ELR (cell line): ENCODE measurements at regions not wholly inside any gene's neighbourhood (a gene's known extent, or its start where the extent isn't known, plus 50 kb on each side); places are given as distances from the start of the nearest gene placed in this dataset.
A peak's percentile ranks its signal among the peaks of the same experiment; 100 is the strongest.
"Not testable (repeated sequence)": the region's sequence is repeated elsewhere in the genome, so short reads cannot be mapped to it uniquely, and the experiment has no call there.

ENCODE experiments used
- DNase-seq: peaks from one replicate; pipeline ENCODE4 v3.0.0-alpha.2; 2015; ENCODE audit warnings: low read depth

DNA sequence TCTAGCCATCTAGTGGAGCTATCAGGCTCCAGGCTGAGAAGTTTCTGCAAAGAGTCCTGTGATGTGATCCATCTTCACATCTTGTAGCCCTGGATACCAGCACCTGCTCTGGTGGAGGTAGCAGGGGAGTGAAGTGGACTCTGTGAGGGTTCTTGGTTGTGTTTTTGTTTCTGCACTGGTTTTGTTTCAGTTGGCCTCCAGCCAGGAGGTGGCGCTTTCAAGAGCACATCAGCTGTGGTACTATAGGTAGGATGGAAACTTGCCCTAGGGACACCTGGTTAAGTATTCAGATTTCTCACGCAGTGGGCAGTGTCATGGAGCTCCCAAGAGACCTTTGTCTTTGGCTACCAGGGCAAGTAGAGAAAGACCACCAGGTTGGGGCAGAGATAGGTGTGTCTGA, 257.5 kb upstream of the SLC7A11 start:
- DNase-seq = no peak

DNA sequence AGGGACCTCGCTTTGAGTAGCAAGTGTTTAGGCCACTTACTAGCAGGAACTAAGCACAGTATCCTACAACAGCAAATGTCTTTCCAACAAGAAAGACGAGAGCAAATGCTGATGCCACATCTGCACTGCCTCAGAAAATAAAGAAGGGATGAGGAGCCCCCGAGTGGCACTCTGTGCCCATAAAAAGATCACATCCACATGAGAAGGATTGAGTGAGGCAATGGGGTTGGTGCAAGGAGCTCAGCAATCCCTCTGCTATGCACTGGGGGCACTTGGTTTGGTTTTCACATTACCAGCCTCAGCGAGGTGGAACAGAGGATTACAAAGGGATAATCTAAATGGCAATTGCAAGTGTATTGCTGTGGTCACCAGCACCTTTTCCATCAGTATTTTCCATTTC, 252.8 kb upstream of the SLC7A11 start:
- peak; percentile 51 for DNase-seq

DNA sequence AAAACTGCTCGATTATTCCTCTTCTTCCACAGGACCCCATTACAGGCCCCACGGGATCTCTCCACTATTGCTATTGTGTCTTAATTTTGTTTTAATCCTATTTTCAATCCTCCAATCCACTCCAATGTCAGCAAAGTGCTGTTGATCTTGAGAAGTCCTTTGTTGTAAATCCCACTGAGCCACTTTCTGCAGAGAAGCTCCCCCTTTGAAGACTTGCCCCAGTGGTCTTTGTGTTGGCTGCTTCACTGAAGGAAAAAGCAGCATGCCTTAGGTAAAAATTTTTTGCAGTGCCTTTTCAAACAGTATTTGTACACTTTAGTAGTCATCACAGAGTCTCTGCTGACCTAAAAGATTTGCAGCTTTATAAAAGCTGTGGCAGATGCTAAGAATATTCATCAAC, 252.0 kb upstream of the SLC7A11 start:
- no peak for DNase-seq

DNA sequence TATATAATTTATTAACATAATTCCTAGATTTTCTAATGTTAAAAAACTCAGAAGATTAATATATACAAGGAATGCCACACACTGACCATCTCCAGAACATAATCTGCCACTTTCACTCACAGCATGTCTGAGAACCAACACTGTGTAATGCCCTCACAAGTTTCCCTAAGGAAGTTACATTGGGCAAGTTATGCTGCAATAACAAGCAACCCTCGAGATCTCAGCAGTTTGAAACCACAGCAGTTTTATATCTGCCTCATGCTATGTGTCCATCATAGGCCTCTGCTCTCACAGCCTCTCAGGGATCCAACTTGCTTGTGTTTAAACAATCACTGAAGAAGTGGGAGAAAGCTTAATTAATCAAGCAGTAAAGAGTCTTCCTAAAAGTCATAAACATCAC, 250.0 kb upstream of the SLC7A11 start:
- DNase-seq = no peak

DNA sequence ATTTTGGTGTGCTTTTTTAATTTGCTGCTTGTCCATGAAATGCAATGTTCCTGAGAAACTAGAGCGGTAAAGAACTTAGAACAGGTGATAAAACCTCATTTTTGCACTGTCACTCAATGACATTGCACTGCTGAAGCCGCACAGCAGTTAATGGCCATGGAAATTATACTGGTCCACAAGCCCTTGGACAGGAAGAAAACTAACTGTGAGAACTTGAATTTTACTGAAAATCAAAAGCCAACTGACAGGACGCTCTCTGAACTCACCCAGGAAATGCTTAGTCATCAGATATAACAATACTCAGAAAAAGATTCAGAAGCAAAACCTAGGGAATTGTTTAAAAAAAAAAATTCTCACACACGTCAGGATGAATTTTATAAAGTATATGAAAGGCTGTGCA, 246.4 kb upstream of the SLC7A11 start:
- DNase-seq = peak; percentile 15

DNA sequence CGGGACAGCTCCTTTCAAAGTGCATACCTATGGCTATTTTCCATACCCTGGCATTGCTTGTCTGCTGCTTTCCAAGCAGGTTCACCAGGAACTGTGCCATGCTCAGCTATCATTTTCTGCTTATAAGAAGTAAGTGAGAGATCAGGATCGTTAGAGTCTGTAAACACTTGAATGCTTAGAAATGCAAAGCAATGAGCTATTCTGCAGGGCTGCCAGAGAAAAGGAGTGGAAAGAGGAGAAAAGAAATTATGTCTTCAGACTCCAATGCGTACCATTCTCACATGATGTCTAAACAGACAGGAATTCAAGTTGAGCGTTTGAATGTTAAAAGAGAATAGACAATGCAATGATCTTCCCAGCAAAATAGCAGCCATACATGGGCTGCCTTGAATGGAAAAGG, 245.5 kb upstream of the SLC7A11 start:
- no peak for DNase-seq

DNA sequence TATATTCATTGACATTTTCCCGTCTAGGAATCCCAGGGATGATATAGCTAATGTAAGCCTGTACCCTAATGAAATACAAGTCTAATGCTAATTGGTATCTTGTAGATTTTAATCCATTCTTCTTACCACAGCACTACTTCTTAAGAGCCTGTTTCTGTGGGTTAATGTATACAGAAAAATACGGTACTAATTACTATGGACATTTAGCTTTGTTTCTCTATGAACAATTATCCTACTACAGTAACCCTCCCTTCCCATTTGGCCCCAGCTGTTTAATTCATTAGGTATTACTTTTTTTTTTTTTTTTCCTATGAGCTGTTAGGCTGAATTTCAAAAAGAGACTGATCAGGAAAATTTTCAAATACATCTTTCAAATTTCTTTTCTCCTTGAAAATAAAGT, 245.1 kb upstream of the SLC7A11 start:
- DNase-seq = no peak

DNA sequence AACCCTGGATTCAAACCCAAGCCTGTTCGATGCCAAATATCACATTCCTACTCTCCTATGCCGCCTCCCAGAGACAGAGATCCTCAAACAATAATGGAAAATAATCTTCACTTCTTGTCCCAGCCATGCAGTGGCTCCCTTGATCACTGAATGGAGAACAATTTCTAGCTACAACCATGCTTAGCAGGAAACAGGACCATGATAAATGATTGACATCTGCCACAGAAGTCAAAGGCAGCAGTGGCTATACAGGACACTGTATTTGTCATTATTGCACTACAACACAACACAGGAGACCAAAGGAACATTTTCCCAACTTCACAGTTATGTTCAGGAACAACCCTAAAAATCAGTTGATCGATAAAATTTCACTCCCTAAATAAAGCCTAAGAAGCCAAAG, 243.3 kb upstream of the SLC7A11 start:
- no peak for DNase-seq

DNA sequence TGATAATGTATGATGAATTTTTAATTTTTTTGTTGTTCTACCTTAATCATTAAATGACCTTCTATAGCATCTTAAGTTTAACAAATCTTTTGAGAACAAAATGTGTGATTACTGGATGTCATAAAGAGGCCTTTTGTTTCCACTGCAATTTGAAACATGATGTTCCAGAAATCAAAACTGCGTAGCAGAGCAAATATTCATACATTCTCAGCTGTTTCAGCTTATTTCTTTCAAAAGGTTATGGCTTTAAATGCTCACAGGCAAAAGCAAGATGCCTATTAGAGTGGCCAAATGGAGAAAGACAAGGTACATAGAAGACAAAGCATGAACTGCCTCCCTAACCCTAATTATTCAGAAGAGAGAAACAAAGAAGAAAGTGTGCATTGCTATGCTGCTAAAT, 233.0 kb upstream of the SLC7A11 start:
- no peak for DNase-seq

DNA sequence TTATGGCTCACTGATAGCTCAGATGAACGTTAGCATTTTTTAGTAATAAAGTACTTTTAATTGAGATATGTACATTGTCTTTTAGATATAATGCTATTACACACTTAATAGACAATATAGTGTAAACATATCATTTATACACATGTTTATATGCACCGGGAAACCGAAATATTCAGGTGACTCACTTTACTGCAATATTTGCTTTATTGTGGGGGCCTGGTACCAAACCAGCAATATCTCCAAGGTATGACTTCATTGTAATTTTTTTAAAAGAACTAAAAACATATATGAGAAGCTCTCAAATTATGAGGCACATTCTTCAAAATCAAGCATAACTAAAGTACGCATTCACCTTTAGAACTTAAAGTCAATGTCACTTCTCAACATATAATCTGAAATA, 231.2 kb upstream of the SLC7A11 start:
- DNase-seq = no peak

DNA sequence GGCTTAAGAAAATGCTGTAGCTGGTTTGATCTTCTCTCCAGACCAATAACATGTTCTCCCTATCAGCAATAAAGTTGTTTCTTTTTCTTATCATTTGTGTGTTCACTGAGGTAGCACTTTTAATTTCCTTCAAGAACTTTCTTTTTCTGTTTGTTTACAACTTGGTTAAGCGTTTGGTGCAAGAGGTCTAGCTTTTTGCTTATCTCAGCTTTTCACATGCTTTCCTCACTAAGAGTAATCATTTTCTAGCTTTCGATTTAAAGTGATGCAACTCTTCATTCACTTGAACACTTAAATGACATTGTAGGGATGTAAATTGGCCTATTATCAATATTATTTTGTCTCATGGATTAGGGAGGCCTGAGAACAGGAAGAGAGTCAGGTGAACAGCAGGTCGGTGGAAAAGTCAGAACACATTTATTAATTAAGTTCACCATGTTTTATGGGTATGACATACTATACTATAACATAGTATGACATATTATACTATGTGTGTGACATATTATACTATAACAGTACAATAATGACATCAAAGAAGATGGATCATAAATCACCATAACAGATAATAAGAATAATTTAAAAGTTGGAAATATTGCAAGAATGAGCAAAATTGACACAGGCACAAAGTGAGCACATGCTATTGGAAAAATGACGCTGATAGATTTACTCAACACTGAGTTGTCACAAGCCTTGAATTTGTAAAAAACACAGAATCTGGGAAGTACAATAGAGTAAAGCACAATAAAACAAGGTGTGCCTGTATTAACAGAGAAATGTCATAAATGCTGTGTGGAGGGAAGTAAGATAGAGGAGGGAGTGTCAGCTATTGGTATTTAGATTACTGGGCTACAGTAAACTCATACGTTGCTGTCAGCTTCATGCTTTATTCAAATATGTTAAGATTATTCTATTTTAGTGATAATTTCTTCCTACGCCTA, 218.6 kb upstream of the SLC7A11 start:
- no peak for DNase-seq

DNA sequence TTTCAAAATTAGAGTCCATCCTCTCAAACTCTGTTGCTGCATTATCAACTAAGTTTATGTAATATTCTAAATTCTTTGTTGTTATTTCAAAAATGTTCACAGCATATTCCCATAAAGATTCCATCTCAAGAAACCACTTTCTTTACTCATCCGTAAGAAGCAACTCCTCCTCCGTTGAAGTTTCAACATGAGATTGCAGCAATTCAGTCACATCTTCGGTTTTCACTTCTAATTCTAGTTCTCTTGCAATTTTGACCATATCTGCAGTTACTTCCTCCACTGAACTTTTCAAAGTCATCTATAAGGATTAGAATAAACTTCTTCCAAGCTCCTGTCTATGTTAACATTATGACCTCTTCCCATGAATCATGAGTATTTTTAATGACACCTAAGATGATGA, 216.6 kb upstream of the SLC7A11 start:
- DNase-seq = no peak

DNA sequence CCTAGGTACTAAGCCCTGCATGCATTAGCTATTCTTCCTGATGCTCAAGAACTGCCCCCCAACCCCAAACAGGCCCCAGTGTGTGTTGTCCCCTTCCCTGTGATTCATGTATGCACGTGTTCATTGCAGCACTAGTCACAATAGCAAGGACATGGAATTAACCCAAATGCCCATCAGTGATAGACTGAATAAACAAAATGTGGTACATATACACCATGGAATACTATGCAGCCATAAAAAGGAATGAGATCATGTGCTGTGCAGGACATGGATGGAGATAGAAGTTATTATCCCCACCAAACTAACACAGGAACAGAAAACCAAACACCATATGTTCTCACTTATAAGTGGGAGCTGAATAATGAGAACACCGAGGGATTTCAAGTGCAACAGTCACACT, 214.2 kb upstream of the SLC7A11 start:
- not testable (repeated sequence) for DNase-seq

DNA sequence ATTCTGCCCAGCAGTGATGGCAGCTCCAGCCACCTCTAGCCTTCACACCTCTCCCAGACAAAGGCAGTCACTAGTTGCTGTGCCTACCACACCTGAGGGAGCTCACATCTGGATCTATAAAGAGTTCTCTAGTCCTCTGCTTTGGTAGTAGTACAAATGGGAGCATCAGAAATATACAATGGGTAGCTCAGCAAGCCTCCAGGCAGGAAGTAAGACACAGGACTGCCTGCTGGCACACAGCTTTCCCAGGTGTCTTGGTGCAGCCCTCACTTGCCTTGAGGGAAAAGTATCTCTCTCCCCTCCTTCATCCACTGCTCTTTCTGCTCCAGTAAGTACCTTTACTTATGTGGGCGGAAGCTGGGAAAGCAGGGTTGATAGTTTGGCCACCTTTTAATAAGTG, 212.9 kb upstream of the SLC7A11 start:
- no peak for DNase-seq

DNA sequence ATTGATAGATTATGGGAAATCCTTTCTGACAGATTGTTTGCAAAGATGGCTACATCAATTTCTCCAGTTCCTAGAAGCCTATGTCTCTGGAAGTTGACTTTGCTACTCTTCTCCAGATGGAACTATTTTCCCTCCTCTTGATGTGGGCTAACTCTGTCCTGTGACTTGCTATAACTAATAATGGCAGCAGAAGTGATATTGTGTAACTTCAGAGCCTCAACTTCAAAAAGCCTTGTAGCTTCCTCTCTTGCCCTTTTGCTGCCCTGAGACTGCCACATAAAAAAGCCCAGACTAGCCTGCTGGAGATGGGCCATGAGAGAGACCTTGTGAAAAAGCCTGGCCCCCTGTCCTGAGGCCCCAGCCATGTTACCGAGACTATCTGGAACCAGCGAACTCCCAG, 210.7 kb upstream of the SLC7A11 start:
- no peak for DNase-seq

DNA sequence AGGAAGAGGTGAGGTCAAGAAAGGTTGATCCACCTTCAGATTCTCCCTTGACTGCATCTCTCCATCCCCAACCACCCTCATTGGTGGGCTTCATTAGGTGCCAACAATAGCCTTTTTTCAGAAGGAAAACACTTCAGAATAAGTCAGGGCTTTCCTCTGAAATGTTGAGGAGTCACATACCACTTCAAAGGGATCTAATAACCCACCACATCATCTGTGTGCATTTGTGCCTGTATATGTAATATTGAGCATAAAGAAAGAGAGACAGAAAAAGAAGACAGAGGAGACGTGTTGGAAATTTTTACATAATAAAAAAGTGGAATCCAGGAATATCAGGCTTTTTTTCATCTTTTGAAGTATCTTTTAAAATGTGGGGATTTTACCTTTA, 209.1 kb upstream of the SLC7A11 start:
- DNase-seq = no peak

DNA sequence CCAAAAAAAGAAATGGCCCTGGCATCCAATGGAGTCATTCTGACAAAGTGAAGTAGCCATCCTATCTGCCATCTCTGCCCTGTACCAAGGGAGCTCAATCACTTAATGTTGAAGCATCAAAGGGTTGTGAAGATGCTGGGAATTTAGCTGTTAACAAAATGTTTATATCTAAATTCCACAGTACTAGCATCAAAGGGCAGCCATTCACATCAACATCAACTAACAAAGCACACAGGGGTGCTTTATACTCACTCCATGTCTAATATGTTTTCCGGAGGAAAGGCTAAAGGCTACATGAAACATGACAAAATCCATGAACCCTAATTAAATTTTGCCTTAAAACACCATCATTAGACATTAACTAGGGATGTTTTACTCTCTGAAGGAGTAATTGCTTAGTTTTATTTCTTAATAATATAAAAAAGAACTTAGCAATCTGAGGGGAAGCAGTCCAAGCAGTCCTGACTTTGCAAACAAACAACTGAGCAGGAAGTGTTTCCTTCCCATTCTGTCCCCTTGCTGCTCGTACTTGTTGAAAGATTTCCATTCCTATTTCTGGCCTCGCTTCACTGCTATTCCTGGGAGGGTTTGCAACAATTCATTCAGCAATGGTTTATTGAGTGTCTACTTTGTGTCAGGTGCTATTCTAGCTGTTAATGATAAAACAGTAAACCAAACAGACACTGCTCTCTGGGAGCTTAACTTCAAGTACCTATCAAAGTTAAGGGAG, 208.6 kb upstream of the SLC7A11 start:
- DNase-seq = no peak

DNA sequence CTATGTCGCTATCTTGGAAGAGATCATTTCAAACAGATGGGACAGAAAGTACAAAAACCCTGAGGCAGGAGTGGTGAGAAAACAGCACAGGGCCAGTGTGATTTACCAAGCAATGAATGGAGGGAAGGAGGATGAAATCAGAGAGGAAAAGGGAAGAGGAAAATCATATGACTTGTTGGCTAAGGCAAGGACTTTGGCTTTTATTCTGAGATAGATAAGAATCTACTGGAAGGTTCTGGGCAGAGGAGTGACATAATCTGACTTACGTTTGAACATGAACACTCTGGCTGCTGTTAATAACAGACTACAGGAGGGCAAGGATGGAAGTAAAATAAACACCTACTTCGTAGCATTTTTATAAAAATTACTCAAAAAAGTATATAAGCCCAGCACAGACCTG, 207.8 kb upstream of the SLC7A11 start:
- no peak for DNase-seq

DNA sequence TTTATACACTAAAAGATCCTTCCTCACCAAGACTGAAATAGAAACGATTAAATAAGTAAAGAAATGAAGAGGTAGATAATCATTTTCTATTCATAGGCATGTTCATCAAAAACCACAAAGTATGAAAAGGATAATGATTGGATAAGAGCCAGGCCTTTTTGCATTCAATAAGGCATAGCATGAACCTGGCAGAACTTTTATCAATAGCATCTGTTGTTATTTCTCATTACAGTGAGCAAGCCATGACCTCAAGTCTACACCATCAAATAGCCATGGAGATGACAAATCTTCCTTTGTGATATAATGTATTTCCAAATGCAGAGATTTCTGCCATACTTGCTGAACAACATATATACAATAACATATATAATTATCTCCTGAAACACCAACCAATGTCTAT, 206.0 kb upstream of the SLC7A11 start:
- DNase-seq = no peak

DNA sequence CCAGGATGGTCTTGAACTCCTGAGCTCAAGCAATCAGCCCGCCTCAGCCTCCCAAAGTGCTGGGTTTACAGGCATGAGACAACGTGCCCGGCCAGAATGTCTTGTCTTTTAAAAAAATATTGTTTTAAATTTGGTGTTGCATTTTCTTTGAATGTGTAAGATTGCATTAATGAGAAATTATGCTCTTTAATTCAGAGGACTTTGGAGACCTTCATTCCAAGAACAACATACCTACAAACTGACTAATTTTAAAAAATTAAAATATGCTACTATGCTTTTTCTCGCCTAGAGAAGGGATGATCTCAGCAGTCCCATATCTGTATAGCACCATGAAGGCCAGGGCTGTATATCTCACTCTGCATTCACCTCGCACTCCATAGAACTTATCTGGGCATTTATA, 204.3 kb upstream of the SLC7A11 start:
- no peak for DNase-seq

DNA sequence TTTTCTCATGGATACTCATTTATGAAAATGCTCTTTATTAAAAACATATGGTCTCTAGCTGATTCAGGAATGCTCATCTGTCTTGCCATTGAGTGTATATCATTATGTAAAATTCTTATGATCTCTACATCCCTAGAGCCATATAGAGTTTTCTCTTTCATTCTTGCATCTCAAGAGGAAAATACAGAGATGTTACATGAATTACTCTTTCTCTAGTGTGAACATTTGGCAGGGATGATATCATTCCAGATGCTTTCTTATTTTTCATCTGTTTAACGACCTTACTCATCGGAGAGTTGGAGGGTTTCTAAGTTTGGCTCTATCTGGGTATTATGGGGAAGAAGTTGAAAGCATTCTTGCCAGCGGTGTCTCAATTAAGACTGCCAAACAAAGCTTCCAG, 202.9 kb upstream of the SLC7A11 start:
- no peak for DNase-seq

DNA sequence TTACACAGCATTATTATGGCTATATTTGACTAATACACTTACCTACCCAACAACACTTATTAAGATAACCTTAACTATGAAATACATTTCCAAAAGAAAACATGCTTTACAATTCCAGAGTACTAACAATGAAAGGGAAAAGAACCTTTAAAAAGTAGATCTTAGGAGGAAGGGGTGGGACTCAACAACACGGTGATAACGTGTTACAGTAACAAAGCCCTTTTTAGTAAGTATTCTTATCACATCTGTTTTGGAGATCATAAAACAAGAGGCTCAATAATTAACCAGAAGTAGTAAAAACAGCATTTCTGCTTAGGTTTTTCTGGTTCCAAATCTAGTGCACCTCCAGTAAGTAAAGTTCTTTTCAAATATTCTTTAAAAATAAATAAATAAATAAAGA, 202.1 kb upstream of the SLC7A11 start:
- no peak for DNase-seq

DNA sequence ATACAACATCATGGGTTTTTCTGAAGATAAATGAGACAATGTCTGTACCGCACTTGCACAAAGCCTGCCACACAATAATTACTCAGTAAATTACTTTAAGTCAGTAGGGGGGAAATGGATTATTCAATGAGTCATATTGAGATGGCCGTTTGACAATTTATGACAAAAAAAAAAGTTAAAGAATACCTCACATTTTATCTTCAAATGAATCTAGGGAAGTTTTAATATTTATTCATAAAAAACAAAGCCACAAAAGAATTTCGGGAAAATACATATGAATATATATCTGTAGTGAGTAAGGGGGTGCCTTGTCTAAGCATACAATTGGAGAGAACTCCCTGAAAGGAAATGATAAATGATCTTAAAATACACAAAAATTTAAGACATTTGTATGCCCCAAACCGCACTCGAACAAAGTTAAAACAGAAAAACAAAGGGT, 197.0 kb upstream of the SLC7A11 start:
- DNase-seq = peak; percentile 30

DNA sequence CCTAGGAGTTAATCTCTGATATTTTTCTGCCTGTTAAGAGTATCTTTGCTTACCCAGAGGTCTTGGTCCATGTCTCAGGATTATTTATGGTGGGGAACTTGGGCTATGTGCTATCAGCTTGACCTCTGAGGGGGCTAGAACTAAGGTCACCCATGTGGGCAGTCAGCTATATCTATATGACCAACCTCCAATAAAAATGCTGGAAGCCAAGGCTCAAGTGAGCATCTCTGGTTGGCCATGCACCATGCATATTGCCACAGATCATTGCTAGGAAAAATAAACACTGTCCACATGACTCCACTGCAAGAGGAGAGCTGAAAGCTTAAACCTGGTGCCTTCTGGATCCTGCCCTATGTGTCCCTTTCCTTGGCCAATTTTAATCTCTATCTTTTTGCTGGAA, 196.5 kb upstream of the SLC7A11 start:
- DNase-seq = no peak
